SK-N-SH treated with all-trans-retinoic acid at 6 μM for 48 hours (cell line): ENCODE measurements at regions not wholly inside any gene's neighbourhood (a gene's known extent, or its start where the extent isn't known, plus 50 kb on each side); places are given as distances from the start of the nearest gene placed in this dataset.

ENCODE experiments used
- ESRRG ChIP-seq: fragments of 250-450 bp; sonication (Bioruptor Pico); IDR thresholded peaks from 2 replicates; pipeline ENCODE4 v1.6.1; 2021; ENCODE audit warnings: mild to moderate bottlenecking
- RARB ChIP-seq: fragments of 250-450 bp; sonication (Bioruptor Pico); IDR thresholded peaks from 2 replicates; pipeline ENCODE4 v1.8.0; 2021; ENCODE audit warnings: mild to moderate bottlenecking, moderate library complexity

GRCh38 chr10:90665905-90666662 is 191.8 kb downstream of the HTR7 start:
- no peak for TF ChIP-seq RARB (CRISPR knock-in tag)
- no peak for TF ChIP-seq ESRRG (CRISPR knock-in tag)
